HepG2 (cell line): ENCODE measurements at regions not wholly inside any gene's neighbourhood (a gene's known extent, or its start where the extent isn't known, plus 50 kb on each side); places are given as distances from the start of the nearest gene placed in this dataset.
"Not testable (repeated sequence)": the region's sequence is repeated elsewhere in the genome, so short reads cannot be mapped to it uniquely, and the experiment has no call there.

Source experiments
- ATAC-seq: fragments of 200-7000 bp; cut with Tn5 transposase; 3 replicates; pipeline ENCODE4 v1.9.1; 2020; ENCODE audit warnings: mild to moderate bottlenecking, moderate library complexity
- BruUV-seq: library from RNA; stranded (reverse); fragments of 400-500 nt; replicated peaks from 2 replicates; lab custom pipeline; 2021; lab: Mats Ljungman, UMichigan
- CTCF ChIA-PET: fragments of 300-600 bp; formaldehyde crosslinking; extraction: SDS; loops from one replicate; lab custom pipeline; 2021; ENCODE audit warnings: low total read pairs, inconsistent platforms, low intra/inter-chr PET ratio; lab: Yijun Ruan, JAX
- POLR2A ChIA-PET: fragments of 350-600 bp; sonication (Branson Sonifier 250); formaldehyde crosslinking; loops from one replicate; lab custom pipeline; 2020; ENCODE audit warnings: antibody characterized with exemption, inconsistent platforms; lab: Yijun Ruan, JAX
- DNase-seq: peaks from one replicate; pipeline ENCODE4 v3.0.0-alpha.2; 2015; ENCODE audit warnings: low spot score
- FAIRE-seq: peaks from 3 replicates; lab custom pipeline; 2011; peaks lifted over from hg19 to GRCh38; lab: Jason Lieb, UNC
- H2AFZ ChIP-seq: one replicate; pipeline ENCODE4 v1.6.1; 2011; ENCODE audit warnings: low read length, inconsistent platforms
- H3K27ac ChIP-seq: fragments of 300-600 bp; 3 replicates; pipeline ENCODE4 v1.8.0; 2011; ENCODE audit warnings: mixed run types, mild to moderate bottlenecking, mixed read lengths, low read length, inconsistent platforms; ENCODE audit not compliant: insufficient read depth; ENCODE audit errors: extremely low read length
- H3K27me3 ChIP-seq, 2 experiments: fragments of 200-600 bp in 1 of 2; 2 replicates in 1 of 2; 3 replicates in 1 of 2; pipeline versions ENCODE4 v1.6.0 to v1.8.0; 2011; ENCODE audit warnings: low read length in 2 of 2, mild to moderate bottlenecking in 2 of 2, moderate library complexity in 2 of 2, inconsistent platforms in 1 of 2; ENCODE audit not compliant: insufficient read depth in 2 of 2, control insufficient read depth in 1 of 2
- H3K36me3 ChIP-seq, 2 experiments: fragments of 200-600 bp in 1 of 2; replicated peaks in 1 of 2; 2 replicates in 1 of 2; 3 replicates in 1 of 2; pipeline versions ENCODE4 v1.5.1 to v1.8.0; 2011; ENCODE audit warnings: low read length in 2 of 2, inconsistent platforms in 1 of 2; ENCODE audit not compliant: insufficient read depth in 2 of 2, control insufficient read depth in 1 of 2
- H3K4me1 ChIP-seq: 2 replicates; pipeline ENCODE4 v1.5.1; 2012; ENCODE audit warnings: low read length, inconsistent platforms; ENCODE audit not compliant: insufficient read depth
- H3K4me2 ChIP-seq: 2 replicates; pipeline ENCODE4 v1.6.0; 2011; ENCODE audit warnings: low read depth, low read length, inconsistent platforms
- H3K4me3 ChIP-seq, 3 experiments: fragments of 200-600 bp in 1 of 3; sonication (generic), shearing (Covaris generic) in 1 of 3; replicated peaks in 1 of 3; 2 replicates each; pipeline ENCODE4 v1.5.1; 2011 to 2016; ENCODE audit warnings: low read length in 3 of 3, inconsistent platforms in 2 of 3, low read depth in 2 of 3, mild to moderate bottlenecking in 2 of 3, control low read depth in 1 of 3, mixed read lengths in 1 of 3; ENCODE audit not compliant: insufficient read depth in 1 of 3
- H3K79me2 ChIP-seq: one replicate; pipeline ENCODE4 v1.6.1; 2011; ENCODE audit warnings: low read length, inconsistent platforms; ENCODE audit not compliant: insufficient read depth
- H3K9ac ChIP-seq: 2 replicates; pipeline ENCODE4 v1.6.0; 2011; ENCODE audit warnings: mild to moderate bottlenecking, low read depth, low read length, inconsistent platforms; ENCODE audit not compliant: insufficient read depth
- H3K9me3 ChIP-seq: 2 replicates; pipeline ENCODE4 v1.5.1; 2012; ENCODE audit warnings: mild to moderate bottlenecking, low read length
- H4K20me1 ChIP-seq: 2 replicates; pipeline ENCODE4 v1.6.0; 2011; ENCODE audit warnings: inconsistent platforms, mild to moderate bottlenecking, low read length, moderate library complexity; ENCODE audit not compliant: insufficient read depth
- WGBS: methylation state at CpG from one replicate; pipeline ENCODE4 v1.1.6; 2017; ENCODE audit warnings: low lambda C conversion rate; 5-methylcytosine and 5-hydroxymethylcytosine counted together
- in situ Hi-C: cut with HindIII; loops from 2 replicates; pipeline ENCODE4 v1.10.0; 2017; ENCODE audit warnings: low pct_unique_long_range_greater_than_20kb; ENCODE audit not compliant: extremely low pct_ligation_motif_present
- intact Hi-C: fragments of 100-400 bp; cut with micrococcal nuclease; formaldehyde crosslinking; loops from one replicate; pipeline ENCODE4 v1.10.0; 2022; ENCODE audit not compliant: unreplicated experiment
- small RNA-seq, 3 experiments: library from RNA; depleted of rRNA; stranded (forward); fragments of <200 nt; gene quantifications; one replicate each; pipeline ENCODE3, GENCODE V24; 2012; ENCODE audit warnings: low read depth in 2 of 3, low replicate concordance in 1 of 3; ENCODE audit not compliant: insufficient read length in 3 of 3, insufficient read depth in 2 of 3

DNA sequence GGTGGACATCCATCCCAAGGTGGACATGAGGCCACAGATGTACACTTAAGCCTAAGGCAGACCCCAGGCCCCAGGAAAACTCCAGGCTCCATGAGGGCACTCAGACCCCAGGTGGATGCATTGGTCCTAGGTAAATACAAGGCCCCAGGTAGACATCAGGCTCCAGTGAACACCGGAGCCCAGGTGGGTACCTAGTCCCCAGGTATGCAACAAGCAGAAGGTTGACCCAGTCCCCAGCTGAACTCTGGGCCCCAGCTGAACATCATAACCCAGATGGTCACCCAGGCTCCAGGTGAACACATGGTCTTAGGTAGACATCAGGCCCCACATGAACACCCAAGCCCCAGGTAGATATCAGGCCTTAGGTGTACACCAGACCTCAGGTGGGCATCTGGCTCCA, 1271.9 kb downstream of the FOXD4L5 start:
- ATAC-seq, H3K27ac ChIP-seq, in situ Hi-C loops, H4K20me1 ChIP-seq, H3K36me3 ChIP-seq, H3K27me3 ChIP-seq, H3K4me1 ChIP-seq, H3K4me3 ChIP-seq, H3K79me2 ChIP-seq, H2AFZ ChIP-seq, BruUV-seq, FAIRE-seq, POLR2A ChIA-PET, intact Hi-C loops, H3K9me3 ChIP-seq, H3K4me2 ChIP-seq, H3K9ac ChIP-seq, CTCF ChIA-PET, DNase-seq: not testable (repeated sequence)
- WGBS, result 50% methylated on average over 1 of the region's 1 CpG

DNA sequence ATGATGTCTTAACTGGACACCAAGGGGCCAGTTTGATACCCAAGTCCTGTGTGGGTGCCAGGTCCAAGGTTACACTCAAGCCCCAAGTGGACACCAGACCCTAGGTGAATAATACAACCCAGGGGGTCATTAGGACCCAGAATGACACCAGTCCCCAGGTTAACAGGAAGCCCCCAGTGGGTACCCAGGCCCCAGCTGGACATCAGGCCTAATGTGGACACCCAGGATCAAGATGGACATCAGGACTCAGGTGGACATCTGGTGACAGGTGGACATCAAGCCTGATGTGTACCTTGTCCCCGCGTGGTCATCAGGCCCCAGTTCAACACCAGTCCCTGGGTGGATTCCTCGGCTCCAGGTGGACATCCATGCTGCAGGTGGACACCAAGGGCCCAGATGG, 1273.0 kb downstream of the FOXD4L5 start:
- H3K4me3 ChIP-seq, H3K27me3 ChIP-seq, H3K9ac ChIP-seq, POLR2A ChIA-PET, ATAC-seq, H2AFZ ChIP-seq, H3K4me1 ChIP-seq, H3K36me3 ChIP-seq, H3K9me3 ChIP-seq, FAIRE-seq, intact Hi-C loops, BruUV-seq, DNase-seq, H3K4me2 ChIP-seq, H3K27ac ChIP-seq, H4K20me1 ChIP-seq, in situ Hi-C loops, H3K79me2 ChIP-seq, CTCF ChIA-PET: not testable (repeated sequence)
- no CpG with 5 or more reads among the region's 3 CpGs for WGBS

DNA sequence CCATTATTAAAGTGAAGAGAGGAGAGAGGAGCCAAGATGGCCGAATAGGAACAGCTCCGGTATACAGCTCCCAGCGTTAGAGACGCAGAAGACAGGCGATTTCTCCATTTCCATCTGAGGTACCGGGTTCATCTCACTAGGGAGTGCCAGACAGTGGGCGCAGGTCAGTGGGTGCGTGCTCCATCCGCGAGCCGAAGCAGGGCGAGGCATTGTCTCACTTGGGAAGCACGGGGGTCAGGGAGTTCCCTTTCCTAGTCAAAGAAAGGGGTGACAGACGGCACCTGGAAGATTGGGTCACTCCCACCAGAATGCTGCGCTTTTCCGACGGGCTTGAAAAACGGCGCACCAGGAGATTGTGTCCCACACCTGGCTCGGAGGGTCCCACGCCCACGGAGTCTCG, 1305.3 kb downstream of the FOXD4L5 start:
- H3K27me3 ChIP-seq, H3K4me3 ChIP-seq, H3K9ac ChIP-seq, in situ Hi-C loops, CTCF ChIA-PET, BruUV-seq, H2AFZ ChIP-seq, FAIRE-seq, DNase-seq, H3K27ac ChIP-seq, intact Hi-C loops, H4K20me1 ChIP-seq, POLR2A ChIA-PET, H3K9me3 ChIP-seq, ATAC-seq, H3K79me2 ChIP-seq, H3K36me3 ChIP-seq, H3K4me1 ChIP-seq: not testable (repeated sequence)
- WGBS, result 45% methylated on average over 13 of the region's 23 CpGs
- 0 out of 2 replicates have a peak overlapping the region, but pooled peaks have one; percentile 7 for H3K4me2 ChIP-seq

Small RNA genes lying in the stretch of these regions (small RNA-seq; reads per million reads assigned to genes)
- gene RF00026, result 0 reads per million in 3 experiments
